Astrocyte of the spinal cord (primary cell): ENCODE measurements at regions not wholly inside any gene's neighbourhood (a gene's known extent, or its start where the extent isn't known, plus 50 kb on each side); places are given as distances from the start of the nearest gene placed in this dataset.

Source experiments
- DNase-seq: peaks from one replicate; pipeline ENCODE4 v3.0.0; 2011; ENCODE audit warnings: low read depth, low spot score
- H3K4me3 ChIP-seq: 2 replicates; pipeline ENCODE4 v1.5.1; 2011; ENCODE audit warnings: low read depth, mild to moderate bottlenecking, low read length, moderate library complexity
- CTCF ChIP-seq: IDR thresholded peaks from 2 replicates; pipeline ENCODE4 v1.5.1; 2012; ENCODE audit warnings: low read depth, mild to moderate bottlenecking, low read length, inconsistent platforms
- in situ Hi-C: cut with HindIII; loops from 2 replicates; pipeline ENCODE4 v1.10.0; 2017; ENCODE audit warnings: low sequenced_read_pairs

- no peak for TF ChIP-seq CTCF
- no peak overlapping the region for H3K4me3 ChIP-seq
- in situ Hi-C loops: no loop called here
- no peak for DNase-seq
Measured at GRCh38 chr3:95148107-95148506, 1085.2 kb downstream of the NSUN3 start.

- no peak for DNase-seq
- no peak for TF ChIP-seq CTCF
- in situ Hi-C loops: no loop called here
- no peak overlapping the region for H3K4me3 ChIP-seq
Measured at GRCh38 chr3:95151590-95151989, 1088.7 kb downstream of the NSUN3 start.

GRCh38 chr3:95154766-95155165 lies 1091.9 kb downstream of the NSUN3 start:
- peak; percentile 70 for DNase-seq
- no peak for TF ChIP-seq CTCF
- H3K4me3 ChIP-seq: no peak overlapping the region
- in situ Hi-C loops: no loop called here

- in situ Hi-C loops: no loop called here
- no peak for DNase-seq
- TF ChIP-seq CTCF: no peak
- H3K4me3 ChIP-seq: no peak overlapping the region
Measured at GRCh38 chr3:95162794-95163193, 1099.9 kb downstream of the NSUN3 start.

- no peak for DNase-seq
- in situ Hi-C loops: no loop called here
- H3K4me3 ChIP-seq: no peak overlapping the region
- TF ChIP-seq CTCF: no peak
Measured at GRCh38 chr3:95167748-95168147, 1104.9 kb downstream of the NSUN3 start.

- H3K4me3 ChIP-seq: no peak overlapping the region
- in situ Hi-C loops: no loop called here
- TF ChIP-seq CTCF: no peak
- DNase-seq: no peak
Measured at GRCh38 chr3:95168526-95168925, 1105.7 kb downstream of the NSUN3 start.

- no peak for TF ChIP-seq CTCF
- in situ Hi-C loops: no loop called here
- no peak overlapping the region for H3K4me3 ChIP-seq
- DNase-seq: no peak
Measured at GRCh38 chr3:95172164-95172943, 1109.5 kb downstream of the NSUN3 start.
